ENCODE measurements at regions not wholly inside any gene's neighbourhood (a gene's known extent, or its start where the extent isn't known, plus 50 kb on each side); places are given as distances from the start of the nearest gene placed in this dataset.

DNA sequence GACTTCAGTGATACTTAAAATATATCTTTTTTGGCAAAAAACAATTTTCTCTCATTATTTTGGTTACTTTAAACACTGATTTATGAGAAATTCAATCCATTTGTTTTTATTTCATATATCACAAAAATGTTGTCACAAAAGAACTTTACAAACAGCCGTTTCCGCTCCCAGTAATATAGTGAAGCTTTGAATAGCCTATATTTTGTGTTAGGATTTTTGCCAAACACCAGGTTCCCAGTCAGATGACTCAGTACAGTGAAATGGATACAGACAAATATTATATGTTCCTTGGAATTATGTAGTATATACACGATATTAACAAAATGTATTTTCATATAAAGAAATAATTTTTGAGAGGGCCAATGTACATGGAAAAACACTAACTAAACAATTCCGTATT, 411.1 kb downstream of the CCER1 start:
- TF ChIP-seq POLR2A (IDR thresholded peaks at IDR 0.05), result no peak
- no peak for TF ChIP-seq CTCF (IDR thresholded peaks at IDR 0.05)

Data from thyroid gland (tissue), 4 donors.